OCI-LY3 (cell line): ENCODE measurements at regions not wholly inside any gene's neighbourhood (a gene's known extent, or its start where the extent isn't known, plus 50 kb on each side); places are given as distances from the start of the nearest gene placed in this dataset.

Experiments
- EZH2phosphoT487 ChIP-seq: fragments of 200-600 bp; shearing (Covaris generic); IDR thresholded peaks from 2 replicates; pipeline ENCODE4 v1.6.1; 2018; ENCODE audit warnings: antibody characterized with exemption, mixed run types, low read depth
- TF ChIP-seq, protein P1 (sequence below): fragments of 200-600, 300-600 bp; sonication (generic); IDR thresholded peaks from 2 replicates; pipeline ENCODE4 v1.5.1; 2014; ENCODE audit warnings: antibody characterized with exemption, low read length, low read depth

DNA sequence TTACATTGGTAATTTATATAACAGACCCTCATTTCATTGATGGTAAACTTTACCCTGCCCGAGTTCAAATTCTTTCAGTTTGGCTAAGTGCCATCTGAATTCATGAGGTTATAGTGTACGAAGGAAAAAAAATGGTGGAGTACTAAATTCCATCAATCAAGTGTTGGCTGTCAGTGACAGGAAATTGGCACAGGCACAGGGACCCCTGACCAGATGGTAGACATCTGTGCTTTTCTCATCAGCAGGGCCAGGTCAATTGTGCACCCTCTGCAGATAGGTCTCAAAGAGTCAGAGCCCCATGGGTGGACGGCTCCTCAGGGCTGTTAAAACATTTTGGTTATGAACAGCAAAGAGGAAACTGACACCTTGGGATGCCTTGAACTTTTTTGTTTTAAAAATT lies 439.2 kb downstream of the SETBP1 start:
- TF ChIP-seq EZH2phosphoT487: no peak
- TF ChIP-seq, protein P1, sequence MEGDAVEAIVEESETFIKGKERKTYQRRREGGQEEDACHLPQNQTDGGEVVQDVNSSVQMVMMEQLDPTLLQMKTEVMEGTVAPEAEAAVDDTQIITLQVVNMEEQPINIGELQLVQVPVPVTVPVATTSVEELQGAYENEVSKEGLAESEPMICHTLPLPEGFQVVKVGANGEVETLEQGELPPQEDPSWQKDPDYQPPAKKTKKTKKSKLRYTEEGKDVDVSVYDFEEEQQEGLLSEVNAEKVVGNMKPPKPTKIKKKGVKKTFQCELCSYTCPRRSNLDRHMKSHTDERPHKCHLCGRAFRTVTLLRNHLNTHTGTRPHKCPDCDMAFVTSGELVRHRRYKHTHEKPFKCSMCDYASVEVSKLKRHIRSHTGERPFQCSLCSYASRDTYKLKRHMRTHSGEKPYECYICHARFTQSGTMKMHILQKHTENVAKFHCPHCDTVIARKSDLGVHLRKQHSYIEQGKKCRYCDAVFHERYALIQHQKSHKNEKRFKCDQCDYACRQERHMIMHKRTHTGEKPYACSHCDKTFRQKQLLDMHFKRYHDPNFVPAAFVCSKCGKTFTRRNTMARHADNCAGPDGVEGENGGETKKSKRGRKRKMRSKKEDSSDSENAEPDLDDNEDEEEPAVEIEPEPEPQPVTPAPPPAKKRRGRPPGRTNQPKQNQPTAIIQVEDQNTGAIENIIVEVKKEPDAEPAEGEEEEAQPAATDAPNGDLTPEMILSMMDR: no peak
